Type B pancreatic cell (in vitro differentiated cells): ENCODE measurements at regions not wholly inside any gene's neighbourhood (a gene's known extent, or its start where the extent isn't known, plus 50 kb on each side); places are given as distances from the start of the nearest gene placed in this dataset.
"Not testable (repeated sequence)": the region's sequence is repeated elsewhere in the genome, so short reads cannot be mapped to it uniquely, and the experiment has no call there.

ENCODE experiments used
- DNase-seq: peaks from one replicate; pipeline ENCODE4 v3.0.0; 2021; ENCODE audit warnings: mixed read lengths; ENCODE audit not compliant: unreplicated experiment; ENCODE audit errors: extremely low spot score
- H3K27ac Mint-ChIP-seq: 2 replicates; pipeline ENCODE4 v1.8.0; 2021; ENCODE audit warnings: mild to moderate bottlenecking, mixed read lengths
- H3K27me3 Mint-ChIP-seq: 2 replicates; pipeline ENCODE4 v1.8.0; 2021; ENCODE audit warnings: mixed read lengths
- H3K36me3 Mint-ChIP-seq: 2 replicates; pipeline ENCODE4 v1.8.0; 2021; ENCODE audit warnings: mixed read lengths
- H3K4me1 Mint-ChIP-seq: one replicate; pipeline ENCODE4 v1.8.0; 2021; ENCODE audit warnings: mixed read lengths; ENCODE audit not compliant: unreplicated experiment
- H3K4me3 Mint-ChIP-seq: 2 replicates; pipeline ENCODE4 v1.8.0; 2021; ENCODE audit warnings: mild to moderate bottlenecking, mixed read lengths
- H3K9me3 Mint-ChIP-seq: 2 replicates; pipeline ENCODE4 v1.8.0; 2021; ENCODE audit warnings: mixed read lengths
- CTCF ChIP-seq: fragments of 200-600 bp; sonication (generic); conservative IDR thresholded peaks from 2 replicates; pipeline ENCODE4 v1.5.0; 2021; ENCODE audit warnings: antibody characterized with exemption, mild to moderate bottlenecking

GRCh38 chr3:177263615-177264368 is 66.5 kb upstream of the TBL1XR1 start:
- TF ChIP-seq CTCF: no peak
- Mint-ChIP-seq H3K9me3 (no peaks in the 10 kb centered on the region), H3K36me3 (no peaks in the 10 kb centered on the region), H3K27me3 (no peaks in the 10 kb centered on the region), H3K27ac (peak overlapping the region; percentile 20), H3K4me3 (no peak overlapping the region), H3K4me1 (peaks cover 14% of the 10 kb centered on the region)
- peak; percentile 10 for DNase-seq

GRCh38 chr3:177271811-177272501 is 74.7 kb upstream of the TBL1XR1 start:
- not testable (repeated sequence) for H3K27me3 Mint-ChIP-seq, H3K4me3 Mint-ChIP-seq, H3K36me3 Mint-ChIP-seq, DNase-seq, H3K4me1 Mint-ChIP-seq, H3K27ac Mint-ChIP-seq, H3K9me3 Mint-ChIP-seq

- no peak for TF ChIP-seq CTCF
- H3K27ac Mint-ChIP-seq: no peak overlapping the region
Observed at GRCh38 chr3:177278016-177278415, 80.7 kb upstream of the TBL1XR1 start.

GRCh38 chr3:177279118-177279815 is 82.0 kb upstream of the TBL1XR1 start:
- Mint-ChIP-seq H3K27ac (no peak overlapping the region), H3K36me3 (no peaks in the 10 kb centered on the region), H3K9me3 (no peaks in the 10 kb centered on the region), H3K27me3 (no peaks in the 10 kb centered on the region), H3K4me1 (peaks cover 29% of the 10 kb centered on the region), H3K4me3 (no peak overlapping the region)
- DNase-seq: no peak
- TF ChIP-seq CTCF: no peak

More at GRCh38 chr3:177278016-177278415, 80.7 kb upstream of the TBL1XR1 start:
- H3K9me3 Mint-ChIP-seq: no peaks in the 10 kb centered on the region
- H3K4me1 Mint-ChIP-seq: peaks cover 25% of the 10 kb centered on the region
- no peaks in the 10 kb centered on the region for H3K27me3 Mint-ChIP-seq
- DNase-seq: no peak
- no peak overlapping the region for H3K4me3 Mint-ChIP-seq
- H3K36me3 Mint-ChIP-seq: no peaks in the 10 kb centered on the region

GRCh38 chr3:177281292-177282118 is 84.2 kb upstream of the TBL1XR1 start:
- no peak overlapping the region for H3K27ac Mint-ChIP-seq
- peaks cover 28% of the 10 kb centered on the region for H3K4me1 Mint-ChIP-seq
- no peak for DNase-seq
- no peak overlapping the region for H3K4me3 Mint-ChIP-seq
- no peaks in the 10 kb centered on the region for H3K36me3 Mint-ChIP-seq
- H3K27me3 Mint-ChIP-seq: no peaks in the 10 kb centered on the region
- no peaks in the 10 kb centered on the region for H3K9me3 Mint-ChIP-seq
- TF ChIP-seq CTCF: no peak
